Gastrocnemius medialis (tissue), 4 donors: ENCODE measurements at regions not wholly inside any gene's neighbourhood (a gene's known extent, or its start where the extent isn't known, plus 50 kb on each side); places are given as distances from the start of the nearest gene placed in this dataset.

Experiments
- ATAC-seq, 2 donors: fragments of 150-250 bp; one replicate each; pipeline ENCODE4 v1.9.1; 2016
- DNase-seq, 2 donors: peaks; one replicate each; pipeline ENCODE4 v3.0.0-alpha.2; 2019
- H3K27ac ChIP-seq, 4 donors: fragments of 200-600 bp; sonication (generic); 1 replicate in 1 of 4; 2 replicates in 3 of 4; pipeline ENCODE4 v1.5.1; 2016 to 2018; ENCODE audit warnings: mild to moderate bottlenecking in 2 of 4, moderate library complexity in 1 of 4
- H3K27me3 ChIP-seq, 3 donors: fragments of 200-600 bp; sonication (generic) in 2 of 3; 1 replicate in 1 of 3; 2 replicates in 2 of 3; pipeline versions ENCODE4 v1.5.1 to v1.6.0; 2016 to 2019; ENCODE audit warnings: mild to moderate bottlenecking in 1 of 3, moderate library complexity in 1 of 3
- H3K36me3 ChIP-seq, 2 donors: fragments of 200-600 bp; sonication (generic) in 1 of 2; one replicate each; pipeline ENCODE4 v1.5.1; 2017 to 2018
- H3K4me1 ChIP-seq, 2 donors: fragments of 200-600 bp; sonication (generic) in 1 of 2; one replicate each; pipeline ENCODE4 v1.5.1; 2016 to 2017; ENCODE audit warnings: mild to moderate bottlenecking in 2 of 2
- H3K4me3 ChIP-seq, 4 donors: fragments of 200-600 bp; sonication (generic) in 3 of 4; 1 replicate in 1 of 4; 2 replicates in 3 of 4; pipeline ENCODE4 v1.5.1; 2016 to 2019; ENCODE audit warnings: mild to moderate bottlenecking in 2 of 4
- H3K9me3 ChIP-seq, 3 donors: fragments of 200-600 bp; sonication (generic) in 2 of 3; 1 replicate in 1 of 3; 2 replicates in 2 of 3; pipeline ENCODE4 v1.5.1; 2016 to 2019
- POLR2A ChIP-seq, 2 donors: fragments of 450-650 bp; IDR thresholded peaks; one replicate each; pipeline ENCODE4 v1.6.1; 2017; ENCODE audit warnings: antibody characterized with exemption in 2 of 2, mild to moderate bottlenecking in 2 of 2, moderate library complexity in 2 of 2
- in situ Hi-C, 4 donors: fragments of 200-750 bp; cut with MboI; loops; one replicate each; pipeline versions ENCODE4 v1.15.0 to v1.8.0; 2017; ENCODE audit warnings: low sequenced_read_pairs in 4 of 4
- intact Hi-C: fragments of 100-400 bp; cut with DNase I; formaldehyde crosslinking; loops from one replicate; pipeline ENCODE4 v1.15.1; 2023; ENCODE audit warnings: low total_unique reads
- TF ChIP-seq, protein P1 (sequence below), 5 experiments: fragments of 450-650 bp in 3 of 5; fragments of 200-600 bp in 2 of 5; sonication (generic) in 2 of 5; IDR thresholded peaks in 4 of 5; conservative IDR thresholded peaks in 1 of 5; 1 replicate in 4 of 5; 2 replicates in 1 of 5; pipeline ENCODE4 v1.5.1; 2016 to 2019; ENCODE audit warnings: antibody characterized with exemption in 5 of 5, mild to moderate bottlenecking in 3 of 5, moderate library complexity in 3 of 5

DNA sequence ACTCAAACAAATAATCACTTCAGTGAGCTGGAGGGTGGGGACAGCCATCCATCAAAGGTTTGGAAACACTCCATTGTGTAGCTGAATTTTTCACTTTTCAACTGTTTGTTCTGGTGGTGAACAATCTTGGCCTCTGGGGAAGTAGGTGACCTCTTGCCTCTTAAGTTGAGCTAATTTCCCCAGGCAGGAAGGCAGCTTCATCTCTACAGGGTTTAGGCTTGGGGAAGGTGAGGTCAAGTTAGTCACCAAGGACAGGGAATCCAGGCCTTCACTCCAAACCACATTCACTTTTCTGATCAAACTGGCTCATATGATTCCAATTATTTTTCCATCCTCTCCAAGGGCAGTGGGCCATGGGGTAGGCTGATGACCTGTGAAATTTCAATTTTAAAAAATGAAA lies 138.3 kb upstream of the HABP2 start:
- ATAC-seq, result no peak
- Histone ChIP-seq H3K4me3 (no peak overlapping the region), H3K9me3 (peaks cover 0 to 3% (median 0%) of the 10 kb centered on the region in 3 donors), H3K27ac (no peak overlapping the region), H3K27me3 (peaks cover 0 to 3% (median 0%) of the 10 kb centered on the region in 3 donors), H3K4me1 (no peaks in the 10 kb centered on the region), H3K36me3 (no peaks in the 10 kb centered on the region)
- no peak for DNase-seq
- TF ChIP-seq POLR2A (IDR thresholded peaks at IDR 0.05), result no peak
- TF ChIP-seq, protein P1, sequence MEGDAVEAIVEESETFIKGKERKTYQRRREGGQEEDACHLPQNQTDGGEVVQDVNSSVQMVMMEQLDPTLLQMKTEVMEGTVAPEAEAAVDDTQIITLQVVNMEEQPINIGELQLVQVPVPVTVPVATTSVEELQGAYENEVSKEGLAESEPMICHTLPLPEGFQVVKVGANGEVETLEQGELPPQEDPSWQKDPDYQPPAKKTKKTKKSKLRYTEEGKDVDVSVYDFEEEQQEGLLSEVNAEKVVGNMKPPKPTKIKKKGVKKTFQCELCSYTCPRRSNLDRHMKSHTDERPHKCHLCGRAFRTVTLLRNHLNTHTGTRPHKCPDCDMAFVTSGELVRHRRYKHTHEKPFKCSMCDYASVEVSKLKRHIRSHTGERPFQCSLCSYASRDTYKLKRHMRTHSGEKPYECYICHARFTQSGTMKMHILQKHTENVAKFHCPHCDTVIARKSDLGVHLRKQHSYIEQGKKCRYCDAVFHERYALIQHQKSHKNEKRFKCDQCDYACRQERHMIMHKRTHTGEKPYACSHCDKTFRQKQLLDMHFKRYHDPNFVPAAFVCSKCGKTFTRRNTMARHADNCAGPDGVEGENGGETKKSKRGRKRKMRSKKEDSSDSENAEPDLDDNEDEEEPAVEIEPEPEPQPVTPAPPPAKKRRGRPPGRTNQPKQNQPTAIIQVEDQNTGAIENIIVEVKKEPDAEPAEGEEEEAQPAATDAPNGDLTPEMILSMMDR (IDR thresholded peaks at IDR 0.05 in 4 of 5, conservative IDR thresholded peaks at IDR 0.05 in 1 of 5), result no peak
- in situ Hi-C loops (no loop called here), intact Hi-C loops (no loop called here)

DNA sequence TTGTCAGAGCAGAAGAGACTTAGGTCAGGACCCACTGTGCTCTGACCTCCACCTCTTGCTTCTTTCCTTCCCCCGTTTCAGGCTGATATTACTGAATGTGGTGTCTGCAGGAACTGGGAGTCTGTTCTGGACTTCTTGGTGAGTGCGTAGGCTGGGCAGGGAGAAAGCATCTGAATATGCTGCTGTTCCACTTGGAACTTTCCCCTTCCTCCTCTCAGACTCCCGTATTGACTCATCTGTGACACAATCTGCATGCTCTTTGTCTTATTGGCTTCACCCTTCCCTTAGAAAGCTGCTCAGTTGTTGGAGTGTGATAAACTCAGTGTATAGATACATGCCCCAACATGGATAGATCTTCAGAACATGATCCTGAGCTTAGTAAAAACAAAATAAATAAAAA lies 137.6 kb upstream of the HABP2 start:
- DNase-seq (no peak), ATAC-seq (no peak)
- Histone ChIP-seq H3K27ac (no peak overlapping the region), H3K9me3 (peaks cover 0 to 5% (median 0%) of the 10 kb centered on the region in 3 donors), H3K27me3 (peaks cover 0 to 3% (median 0%) of the 10 kb centered on the region in 3 donors), H3K4me1 (no peaks in the 10 kb centered on the region), H3K36me3 (no peaks in the 10 kb centered on the region), H3K4me3 (no peak overlapping the region)
- TF ChIP-seq POLR2A (IDR thresholded peaks at IDR 0.05), result no peak
- TF ChIP-seq, protein P1 (IDR thresholded peaks at IDR 0.05 in 4 of 5, conservative IDR thresholded peaks at IDR 0.05 in 1 of 5), result no peak
- intact Hi-C loops (no loop called here), in situ Hi-C loops (no loop called here)

DNA sequence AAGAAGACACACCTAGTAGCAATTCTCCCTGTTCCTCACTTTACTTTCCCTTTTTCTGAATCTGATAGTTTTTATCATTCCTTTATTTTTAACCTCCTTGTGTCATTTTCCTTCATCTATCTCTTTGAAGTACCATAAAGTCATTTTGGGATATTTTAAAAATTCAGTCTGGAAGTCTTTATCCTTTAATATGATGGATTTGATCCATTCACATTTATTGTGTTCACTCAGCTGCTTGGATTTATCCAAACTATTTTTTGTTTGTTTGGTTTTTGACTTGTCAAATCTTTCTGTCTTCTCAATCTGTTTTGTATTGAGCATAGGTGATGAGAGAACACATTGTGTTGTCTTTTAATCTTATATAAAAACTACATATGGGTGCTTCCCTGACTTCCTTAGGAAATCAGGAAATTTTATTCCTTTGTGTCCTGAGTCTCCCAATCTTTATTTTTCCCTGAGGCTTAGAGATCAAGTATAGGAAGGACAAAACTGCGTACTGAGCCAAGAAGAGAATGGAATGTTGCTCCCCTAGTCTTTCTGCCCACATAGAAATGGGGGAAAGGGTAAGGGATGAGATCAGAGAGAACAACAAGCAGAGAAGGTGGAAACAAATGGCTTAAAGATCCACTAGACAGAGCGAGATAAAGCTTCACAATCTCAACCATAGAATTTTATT lies 132.7 kb upstream of the HABP2 start:
- H3K27me3 ChIP-seq, result peaks cover 0 to 3% (median 0%) of the 10 kb centered on the region in 3 donors
- no peak for TF ChIP-seq POLR2A (IDR thresholded peaks at IDR 0.05)
- TF ChIP-seq, protein P1 (IDR thresholded peaks at IDR 0.05 in 4 of 5, conservative IDR thresholded peaks at IDR 0.05 in 1 of 5), result no peak
- H3K36me3 ChIP-seq, result no peaks in the 10 kb centered on the region
- in situ Hi-C loops, result no loop called here
- intact Hi-C loops, result no loop called here
- H3K4me3 ChIP-seq, result no peak overlapping the region
- H3K4me1 ChIP-seq, result no peaks in the 10 kb centered on the region
- H3K27ac ChIP-seq, result no peak overlapping the region
- DNase-seq (no peak), ATAC-seq (no peak)
- H3K9me3 ChIP-seq, result peaks cover 0 to 5% (median 0%) of the 10 kb centered on the region in 3 donors

DNA sequence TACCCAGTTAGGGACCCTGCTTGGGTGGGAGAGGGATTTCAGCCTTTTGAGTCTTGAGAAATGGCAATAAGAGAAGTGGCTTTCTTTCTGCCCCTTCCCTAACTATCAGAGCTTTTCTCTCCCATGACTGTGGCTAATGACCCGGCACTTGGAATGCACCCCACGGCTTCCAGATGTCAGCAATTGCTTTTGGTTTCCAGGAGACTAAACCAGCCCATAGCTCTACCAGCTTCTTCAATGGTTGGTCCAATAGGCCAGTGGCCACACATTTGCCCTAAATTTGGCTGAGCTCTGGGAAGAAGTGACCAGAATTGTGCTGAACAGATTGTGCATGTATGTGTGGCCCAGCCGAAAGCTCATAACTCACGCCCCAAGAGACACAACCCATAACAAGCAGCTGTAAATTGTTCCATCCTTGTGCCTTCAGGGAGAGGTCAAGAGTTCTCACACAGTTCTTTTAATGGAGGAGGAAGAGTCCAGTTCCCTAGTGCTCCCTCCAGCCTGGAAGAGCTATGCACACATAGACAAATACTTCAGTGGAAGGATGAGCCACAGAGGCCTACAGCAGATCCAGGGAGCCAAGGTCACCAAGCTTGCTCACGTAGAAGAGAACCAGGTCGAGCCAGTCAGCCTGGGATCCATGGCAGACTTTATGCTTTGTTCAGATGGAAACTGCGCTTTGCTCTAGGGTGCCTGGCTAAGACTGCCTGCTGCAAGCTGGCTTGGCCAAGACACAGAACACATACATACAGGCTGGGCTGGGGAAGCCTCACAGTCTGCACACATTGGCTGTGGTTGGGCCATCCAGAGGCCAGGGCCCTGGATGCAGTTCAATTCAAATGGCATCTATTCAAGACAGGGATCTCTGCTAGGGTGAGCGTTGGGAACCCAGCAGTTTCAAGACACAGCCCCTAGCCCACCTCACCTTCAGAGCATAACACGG lies 131.8 kb upstream of the HABP2 start:
- TF ChIP-seq POLR2A (IDR thresholded peaks at IDR 0.05), result no peak
- TF ChIP-seq, protein P1 (IDR thresholded peaks at IDR 0.05 in 4 of 5, conservative IDR thresholded peaks at IDR 0.05 in 1 of 5), result no peak
- no peak for ATAC-seq
- in situ Hi-C loops, result no loop called here

More for the DNA sequence above, 131.8 kb upstream of the HABP2 start:
- DNase-seq, result no peak
- intact Hi-C loops, result no loop called here
- Histone ChIP-seq H3K27ac (no peak overlapping the region), H3K36me3 (no peaks in the 10 kb centered on the region), H3K4me3 (no peak overlapping the region), H3K27me3 (peaks cover 0 to 3% (median 0%) of the 10 kb centered on the region in 3 donors), H3K4me1 (no peaks in the 10 kb centered on the region), H3K9me3 (peaks cover 0 to 5% (median 0%) of the 10 kb centered on the region in 3 donors)
